HEK293 (cell line): ENCODE measurements at regions not wholly inside any gene's neighbourhood (a gene's known extent, or its start where the extent isn't known, plus 50 kb on each side); places are given as distances from the start of the nearest gene placed in this dataset.

ENCODE experiments used
- CTCF ChIA-PET: fragments of 350-600 bp; formaldehyde crosslinking; extraction: SDS; loops from one replicate; lab custom pipeline; 2021; ENCODE audit warnings: antibody characterized with exemption; lab: Yijun Ruan, JAX
- POLR2A ChIA-PET: fragments of 300-600 bp; formaldehyde crosslinking; extraction: SDS; loops from one replicate; lab custom pipeline; 2020; ENCODE audit warnings: antibody characterized with exemption, inconsistent platforms; lab: Yijun Ruan, JAX
- H3K27ac ChIP-seq: fragments of 200-500 bp; sonication (Bioruptor generic); 2 replicates; pipeline ENCODE4 v1.5.1; 2014; ENCODE audit warnings: low read depth, low read length, control low read depth, inconsistent platforms; ENCODE audit errors: extremely low read depth
- H3K36me3 ChIP-seq, 2 experiments: fragments of 200-500 bp in 1 of 2; sonication (Bioruptor generic) in 1 of 2; 1 replicate in 1 of 2; 2 replicates in 1 of 2; pipeline ENCODE4 v1.5.1; 2014 to 2017; ENCODE audit warnings: inconsistent platforms in 2 of 2, low read length in 2 of 2; ENCODE audit not compliant: control insufficient read depth in 2 of 2, insufficient read depth in 1 of 2
- H3K4me1 ChIP-seq: fragments of 200-500 bp; sonication (Bioruptor generic); 2 replicates; pipeline ENCODE4 v1.5.1; 2014; ENCODE audit warnings: mild to moderate bottlenecking, low read length, inconsistent platforms; ENCODE audit not compliant: control insufficient read depth, insufficient read depth
- H3K4me3 ChIP-seq: 2 replicates; pipeline ENCODE4 v1.5.1; 2011; ENCODE audit warnings: low read depth, mild to moderate bottlenecking, control low read depth, low read length, moderate library complexity
- H3K9me3 ChIP-seq: fragments of 200-500 bp; sonication (Bioruptor generic); 2 replicates; pipeline ENCODE4 v1.5.1; 2014; ENCODE audit warnings: low read depth, low read length, inconsistent platforms; ENCODE audit not compliant: control insufficient read depth, insufficient read depth
- BCL11A ChIP-seq: fragments of 450-650 bp; formaldehyde crosslinking; IDR thresholded peaks from 2 replicates; pipeline ENCODE4 v1.5.1; 2016; ENCODE audit warnings: low read depth, missing biosample characterization, missing genetic modification characterization
- BCL6B ChIP-seq: fragments of 450-650 bp; formaldehyde crosslinking; IDR thresholded peaks from 2 replicates; pipeline ENCODE4 v1.5.1; 2017; ENCODE audit warnings: missing biosample characterization, missing genetic modification characterization
- KLF1 ChIP-seq: fragments of 450-650 bp; formaldehyde crosslinking; IDR thresholded peaks from 2 replicates; pipeline ENCODE4 v1.5.1; 2016; ENCODE audit warnings: missing biosample characterization, missing genetic modification characterization
- KLF8 ChIP-seq: fragments of 450-650 bp; formaldehyde crosslinking; IDR thresholded peaks from 2 replicates; pipeline ENCODE4 v1.5.1; 2016; ENCODE audit warnings: missing biosample characterization, missing genetic modification characterization
- OSR2 ChIP-seq: fragments of 450-650 bp; formaldehyde crosslinking; IDR thresholded peaks from 2 replicates; pipeline ENCODE4 v1.5.1; 2016; ENCODE audit warnings: missing biosample characterization, missing genetic modification characterization
- SALL2 ChIP-seq: fragments of 450-650 bp; formaldehyde crosslinking; IDR thresholded peaks from 2 replicates; pipeline ENCODE4 v1.5.0; 2017; ENCODE audit warnings: missing biosample characterization, mild to moderate bottlenecking, missing genetic modification characterization, borderline replicate concordance
- SCRT2 ChIP-seq: fragments of 450-650 bp; formaldehyde crosslinking; IDR thresholded peaks from 2 replicates; pipeline ENCODE4 v1.5.1; 2016; ENCODE audit warnings: missing biosample characterization, missing genetic modification characterization
- SETDB1 ChIP-seq: IDR thresholded peaks from one replicate; pipeline ENCODE4 v1.6.1; 2017; ENCODE audit warnings: mild to moderate bottlenecking, low read length, moderate library complexity, mixed read lengths; ENCODE audit not compliant: insufficient read length
- WT1 ChIP-seq: fragments of 450-650 bp; formaldehyde crosslinking; IDR thresholded peaks from 2 replicates; pipeline ENCODE4 v1.5.1; 2016; ENCODE audit warnings: missing biosample characterization, missing genetic modification characterization
- ZBTB21 ChIP-seq: fragments of 450-650 bp; formaldehyde crosslinking; IDR thresholded peaks from 2 replicates; pipeline ENCODE4 v1.5.1; 2017; ENCODE audit warnings: missing biosample characterization, missing genetic modification characterization
- ZBTB8A ChIP-seq: fragments of 450-650 bp; formaldehyde crosslinking; IDR thresholded peaks from 2 replicates; pipeline ENCODE4 v1.5.1; 2016; ENCODE audit warnings: missing biosample characterization, missing genetic modification characterization
- ZIC2 ChIP-seq: fragments of 450-650 bp; formaldehyde crosslinking; IDR thresholded peaks from 2 replicates; pipeline ENCODE4 v1.5.1; 2016; ENCODE audit warnings: missing biosample characterization, missing genetic modification characterization
- ZNF140 ChIP-seq: fragments of 450-650 bp; formaldehyde crosslinking; IDR thresholded peaks from 2 replicates; pipeline ENCODE4 v1.5.1; 2016; ENCODE audit warnings: missing biosample characterization, missing genetic modification characterization
- ZNF2 ChIP-seq: fragments of 450-650 bp; formaldehyde crosslinking; IDR thresholded peaks from 2 replicates; pipeline ENCODE4 v1.5.1; 2016; ENCODE audit warnings: missing biosample characterization, missing genetic modification characterization
- ZNF214 ChIP-seq: fragments of 450-650 bp; formaldehyde crosslinking; IDR thresholded peaks from 2 replicates; pipeline ENCODE4 v1.5.1; 2017; ENCODE audit warnings: missing biosample characterization, mild to moderate bottlenecking, missing genetic modification characterization, borderline replicate concordance
- ZNF239 ChIP-seq: fragments of 450-650 bp; formaldehyde crosslinking; IDR thresholded peaks from 2 replicates; pipeline ENCODE4 v1.5.1; 2016; ENCODE audit warnings: missing biosample characterization, missing genetic modification characterization
- ZNF26 ChIP-seq: fragments of 450-650 bp; formaldehyde crosslinking; IDR thresholded peaks from 2 replicates; pipeline ENCODE4 v1.5.1; 2016; ENCODE audit warnings: missing biosample characterization, missing genetic modification characterization
- ZNF266 ChIP-seq: fragments of 450-650 bp; formaldehyde crosslinking; IDR thresholded peaks from 2 replicates; pipeline ENCODE4 v1.5.1; 2016; ENCODE audit warnings: missing biosample characterization, missing genetic modification characterization, low read depth
- ZNF391 ChIP-seq: fragments of 450-650 bp; formaldehyde crosslinking; IDR thresholded peaks from 2 replicates; pipeline ENCODE4 v1.5.1; 2016; ENCODE audit warnings: low read depth, missing biosample characterization, missing genetic modification characterization, borderline replicate concordance
- ZNF510 ChIP-seq: fragments of 450-650 bp; formaldehyde crosslinking; IDR thresholded peaks from 2 replicates; pipeline ENCODE4 v1.5.1; 2018; ENCODE audit warnings: mild to moderate bottlenecking, missing genetic modification characterization, missing biosample characterization; ENCODE audit not compliant: insufficient replicate concordance
- ZNF529 ChIP-seq: fragments of 450-650 bp; formaldehyde crosslinking; IDR thresholded peaks from 2 replicates; pipeline ENCODE4 v1.5.1; 2017; ENCODE audit warnings: missing genetic modification characterization, missing biosample characterization; ENCODE audit not compliant: insufficient replicate concordance
- ZNF704 ChIP-seq: fragments of 450-650 bp; formaldehyde crosslinking; IDR thresholded peaks from 2 replicates; pipeline ENCODE4 v1.5.1; 2016; ENCODE audit warnings: missing biosample characterization, missing genetic modification characterization
- ZSCAN16 ChIP-seq: fragments of 450-650 bp; formaldehyde crosslinking; IDR thresholded peaks from 2 replicates; pipeline ENCODE4 v1.5.1; 2016; ENCODE audit warnings: missing biosample characterization, missing genetic modification characterization

GRCh38 chr12:114826244-114826643 is 142.3 kb upstream of the TBX3 start:
- H3K4me3 ChIP-seq, result no peak overlapping the region
- CTCF ChIA-PET, result no interaction called here
- H3K36me3 ChIP-seq, result no peaks in the 10 kb centered on the region
- H3K4me1 ChIP-seq, result no peaks in the 10 kb centered on the region
- H3K9me3 ChIP-seq, result no peaks in the 10 kb centered on the region
- POLR2A ChIA-PET, result no interaction called here
- H3K27ac ChIP-seq, result no peak overlapping the region
- no peak for TF ChIP-seq OSR2 (tag by site-specific recombination)
- no peak for TF ChIP-seq ZNF391 (tag by site-specific recombination)
- TF ChIP-seq ZNF214 (tag by site-specific recombination), result no peak
- TF ChIP-seq ZNF140 (tag by site-specific recombination), result no peak
- no peak for TF ChIP-seq ZBTB21 (tag by site-specific recombination)
- no peak for TF ChIP-seq ZIC2
- TF ChIP-seq SETDB1, result no peak
- TF ChIP-seq ZNF26 (tag by site-specific recombination), result no peak

GRCh38 chr12:114823724-114824123 is 139.7 kb upstream of the TBX3 start:
- no peak for TF ChIP-seq SALL2
- TF ChIP-seq WT1 (tag by site-specific recombination), result no peak
- no peak for TF ChIP-seq BCL6B (tag by site-specific recombination)
- TF ChIP-seq ZNF2 (tag by site-specific recombination), result no peak
- TF ChIP-seq SCRT2 (tag by site-specific recombination), result no peak
- no peak for TF ChIP-seq ZNF239 (tag by site-specific recombination)
- no peak for TF ChIP-seq KLF1 (tag by site-specific recombination)
- no peak for TF ChIP-seq ZSCAN16 (tag by site-specific recombination)
- no peak for TF ChIP-seq ZNF510
- no peak for TF ChIP-seq ZBTB8A
- TF ChIP-seq ZNF529 (tag by site-specific recombination), result no peak
- TF ChIP-seq BCL11A (tag by site-specific recombination), result no peak
- no peak for TF ChIP-seq KLF8 (tag by site-specific recombination)
- no peak for TF ChIP-seq ZNF266 (tag by site-specific recombination)
- no peak for TF ChIP-seq ZNF704 (tag by site-specific recombination)
- Histone ChIP-seq H3K36me3 (no peaks in the 10 kb centered on the region), H3K9me3 (no peaks in the 10 kb centered on the region), H3K4me1 (no peaks in the 10 kb centered on the region), H3K27ac (no peak overlapping the region), H3K4me3 (no peak overlapping the region)
- ChIA-PET CTCF (no interaction called here), POLR2A (no interaction called here)
